HCT116 (cell line): ENCODE measurements at regions not wholly inside any gene's neighbourhood (a gene's known extent, or its start where the extent isn't known, plus 50 kb on each side); places are given as distances from the start of the nearest gene placed in this dataset.

Source experiments
- CBX3 ChIP-seq: IDR thresholded peaks from 2 replicates; pipeline ENCODE4 v1.6.1; 2012; ENCODE audit warnings: low read depth
- CTCF ChIP-seq, 3 experiments: fragments of 200-600 bp in 1 of 3; sonication (generic) in 1 of 3; IDR thresholded peaks in 2 of 3; conservative IDR thresholded peaks in 1 of 3; 2 replicates each; pipeline ENCODE4 v1.5.1; 2012 to 2017; ENCODE audit warnings: low read depth in 2 of 3, low read length in 2 of 3, antibody characterized with exemption in 1 of 3, borderline replicate concordance in 1 of 3, control low read depth in 1 of 3, mild to moderate bottlenecking in 1 of 3, mixed read lengths in 1 of 3, mixed run types in 1 of 3, moderate library complexity in 1 of 3; ENCODE audit not compliant: insufficient read depth in 1 of 3
- FOSL1 ChIP-seq: IDR thresholded peaks from 2 replicates; pipeline ENCODE4 v1.6.1; 2012; ENCODE audit warnings: low read depth
- JUND ChIP-seq: IDR thresholded peaks from 2 replicates; pipeline ENCODE4 v1.6.1; 2012
- MAX ChIP-seq: IDR thresholded peaks from 2 replicates; pipeline ENCODE4 v1.6.1; 2012
- POLR2A ChIP-seq: IDR thresholded peaks from 2 replicates; pipeline ENCODE4 v1.7.0; 2011; ENCODE audit warnings: borderline replicate concordance; ENCODE audit not compliant: insufficient read depth, insufficient read length; ENCODE audit errors: extremely low read depth
- POLR2AphosphoS5 ChIP-seq: IDR thresholded peaks from 2 replicates; pipeline ENCODE4 v1.6.1; 2011; ENCODE audit warnings: mild to moderate bottlenecking, low read depth, low read length, moderate library complexity
- RAD21 ChIP-seq: IDR thresholded peaks from 2 replicates; pipeline ENCODE4 v1.6.1; 2012; ENCODE audit warnings: low read depth, mild to moderate bottlenecking
- REST ChIP-seq: IDR thresholded peaks from 2 replicates; pipeline ENCODE4 v1.6.1; 2012; ENCODE audit warnings: low read depth
- SIN3A ChIP-seq: IDR thresholded peaks from 2 replicates; pipeline ENCODE4 v1.6.1; 2012; ENCODE audit warnings: low read depth
- ZBTB33 ChIP-seq: IDR thresholded peaks from 2 replicates; pipeline ENCODE4 v1.6.1; 2011; ENCODE audit warnings: mild to moderate bottlenecking, low read length, moderate library complexity; ENCODE audit not compliant: insufficient replicate concordance; ENCODE audit errors: extremely low read depth
- ZNF274 ChIP-seq: fragments of 200-500 bp; sonication (Bioruptor generic); IDR thresholded peaks from 2 replicates; pipeline ENCODE4 v1.6.1; 2014; ENCODE audit warnings: mild to moderate bottlenecking, low read depth, low read length, inconsistent platforms

- no peak for TF ChIP-seq CTCF (IDR thresholded peaks at IDR 0.05 in 2 of 3, conservative IDR thresholded peaks at IDR 0.05 in 1 of 3; ENCODE audit: borderline replicate concordance in 1 of 3, insufficient read depth in 1 of 3, low read depth in 2 of 3, low read length in 2 of 3)
- TF ChIP-seq FOSL1, result no peak
- TF ChIP-seq POLR2AphosphoS5, result no peak
- no peak for TF ChIP-seq RAD21
- TF ChIP-seq POLR2A, result no peak
- no peak for TF ChIP-seq JUND
- TF ChIP-seq MAX, result no peak
- TF ChIP-seq ZNF274, result no peak
- no peak for TF ChIP-seq CBX3
- TF ChIP-seq ZBTB33, result no peak
- TF ChIP-seq SIN3A, result no peak
- no peak for TF ChIP-seq REST
Observed at GRCh38 chr7:109318136-109318535, 748.5 kb downstream of the DNAJB9 start.
